HepG2 (cell line): ENCODE measurements at regions not wholly inside any gene's neighbourhood (a gene's known extent, or its start where the extent isn't known, plus 50 kb on each side); places are given as distances from the start of the nearest gene placed in this dataset.

Source experiments
- ATF7 ChIP-seq, 2 experiments: fragments of 450-650 bp in 1 of 2; sonication (generic) in 1 of 2; formaldehyde crosslinking in 1 of 2; IDR thresholded peaks; 2 replicates each; pipeline versions ENCODE4 v1.4.0 to v1.6.1; 2016 to 2020; ENCODE audit warnings: antibody characterized with exemption in 1 of 2, mild to moderate bottlenecking in 1 of 2, missing genetic modification reagents in 1 of 2
- CENPX ChIP-seq: sonication (generic); formaldehyde crosslinking; IDR thresholded peaks from 2 replicates; pipeline ENCODE4 v1.9.0; 2021; ENCODE audit warnings: mild to moderate bottlenecking, missing genetic modification reagents, moderate library complexity
- GZF1 ChIP-seq: sonication (generic); formaldehyde crosslinking; IDR thresholded peaks from 2 replicates; pipeline ENCODE4 v1.5.1; 2020; ENCODE audit warnings: mild to moderate bottlenecking, missing genetic modification reagents
- HMGXB4 ChIP-seq, 2 experiments: sonication (generic) in 1 of 2; formaldehyde crosslinking in 1 of 2; IDR thresholded peaks; 2 replicates each; pipeline versions ENCODE4 v1.4.0 to v1.6.1; 2018 to 2020; ENCODE audit warnings: missing genetic modification reagents in 2 of 2, borderline replicate concordance in 1 of 2, low read depth in 1 of 2, mild to moderate bottlenecking in 1 of 2, missing biosample characterization in 1 of 2
- MYNN ChIP-seq: sonication (generic); formaldehyde crosslinking; IDR thresholded peaks from 2 replicates; pipeline ENCODE4 v1.4.0; 2020; ENCODE audit warnings: mild to moderate bottlenecking, low read depth, missing genetic modification reagents
- NFIB ChIP-seq: sonication (generic); formaldehyde crosslinking; IDR thresholded peaks from 2 replicates; pipeline ENCODE4 v1.9.0; 2021; ENCODE audit warnings: missing genetic modification reagents, mild to moderate bottlenecking, borderline replicate concordance
- NFYB ChIP-seq: sonication (generic); formaldehyde crosslinking; IDR thresholded peaks from 2 replicates; pipeline ENCODE4 v1.4.0; 2020; ENCODE audit warnings: missing genetic modification reagents
- NPAS2 ChIP-seq: sonication (generic); formaldehyde crosslinking; IDR thresholded peaks from 2 replicates; pipeline ENCODE4 v1.8.0; 2022; ENCODE audit warnings: mild to moderate bottlenecking, missing genetic modification reagents, borderline replicate concordance
- RARA ChIP-seq: IDR thresholded peaks from 2 replicates; pipeline ENCODE4 v1.6.1; 2016; ENCODE audit warnings: missing genetic modification reagents, missing compliant biosample characterization
- RBFOX2 ChIP-seq: fragments of 200-400 bp; formaldehyde crosslinking; IDR thresholded peaks from 2 replicates; pipeline ENCODE4 v1.6.1; 2017; ENCODE audit warnings: low read depth, mild to moderate bottlenecking, low read length
- SAP130 ChIP-seq: IDR thresholded peaks from 2 replicates; pipeline ENCODE4 v1.6.1; 2016; ENCODE audit warnings: low read depth
- SOX13 ChIP-seq, 3 experiments: fragments of 450-650 bp in 1 of 3; sonication (generic) in 1 of 3; formaldehyde crosslinking in 1 of 3; IDR thresholded peaks in 2 of 3; conservative IDR thresholded peaks in 1 of 3; 2 replicates each; pipeline versions ENCODE4 v1.5.0 to v1.6.1; 2016 to 2020; ENCODE audit warnings: antibody characterized with exemption in 1 of 3, mild to moderate bottlenecking in 1 of 3, missing compliant biosample characterization in 1 of 3, missing genetic modification reagents in 1 of 3, moderate library complexity in 1 of 3
- SUZ12 ChIP-seq: fragments of 150-350 bp; IDR thresholded peaks from 2 replicates; pipeline ENCODE4 v1.6.1; 2014; ENCODE audit warnings: low read depth, low read length
- ZBTB14 ChIP-seq: sonication (generic); formaldehyde crosslinking; IDR thresholded peaks from 2 replicates; pipeline ENCODE4 v1.4.0; 2020; ENCODE audit warnings: missing genetic modification reagents
- ZBTB20 ChIP-seq: sonication (generic); formaldehyde crosslinking; IDR thresholded peaks from 2 replicates; pipeline ENCODE4 v1.8.1; 2023; ENCODE audit warnings: missing genetic modification reagents, low read depth, mild to moderate bottlenecking, borderline replicate concordance
- ZNF747 ChIP-seq: sonication (generic); formaldehyde crosslinking; IDR thresholded peaks from 2 replicates; pipeline ENCODE4 v1.8.1; 2023; ENCODE audit warnings: missing genetic modification reagents, mild to moderate bottlenecking, borderline replicate concordance
- ZSCAN30 ChIP-seq: sonication (generic); formaldehyde crosslinking; IDR thresholded peaks from 2 replicates; pipeline ENCODE4 v1.5.0; 2020; ENCODE audit warnings: mild to moderate bottlenecking, missing genetic modification reagents
- TF ChIP-seq, protein P1 (sequence below): sonication (generic); formaldehyde crosslinking; IDR thresholded peaks from 2 replicates; pipeline ENCODE4 v1.9.0; 2021; ENCODE audit warnings: mild to moderate bottlenecking, missing genetic modification reagents
- TF ChIP-seq, protein P2 (sequence below): IDR thresholded peaks from 2 replicates; pipeline ENCODE4 v1.6.1; 2016; ENCODE audit warnings: mild to moderate bottlenecking, missing biosample characterization, missing genetic modification reagents

GRCh38 chr15:98528046-98528725 lies 120.2 kb upstream of the IGF1R start (continued):
- TF ChIP-seq, protein P1, sequence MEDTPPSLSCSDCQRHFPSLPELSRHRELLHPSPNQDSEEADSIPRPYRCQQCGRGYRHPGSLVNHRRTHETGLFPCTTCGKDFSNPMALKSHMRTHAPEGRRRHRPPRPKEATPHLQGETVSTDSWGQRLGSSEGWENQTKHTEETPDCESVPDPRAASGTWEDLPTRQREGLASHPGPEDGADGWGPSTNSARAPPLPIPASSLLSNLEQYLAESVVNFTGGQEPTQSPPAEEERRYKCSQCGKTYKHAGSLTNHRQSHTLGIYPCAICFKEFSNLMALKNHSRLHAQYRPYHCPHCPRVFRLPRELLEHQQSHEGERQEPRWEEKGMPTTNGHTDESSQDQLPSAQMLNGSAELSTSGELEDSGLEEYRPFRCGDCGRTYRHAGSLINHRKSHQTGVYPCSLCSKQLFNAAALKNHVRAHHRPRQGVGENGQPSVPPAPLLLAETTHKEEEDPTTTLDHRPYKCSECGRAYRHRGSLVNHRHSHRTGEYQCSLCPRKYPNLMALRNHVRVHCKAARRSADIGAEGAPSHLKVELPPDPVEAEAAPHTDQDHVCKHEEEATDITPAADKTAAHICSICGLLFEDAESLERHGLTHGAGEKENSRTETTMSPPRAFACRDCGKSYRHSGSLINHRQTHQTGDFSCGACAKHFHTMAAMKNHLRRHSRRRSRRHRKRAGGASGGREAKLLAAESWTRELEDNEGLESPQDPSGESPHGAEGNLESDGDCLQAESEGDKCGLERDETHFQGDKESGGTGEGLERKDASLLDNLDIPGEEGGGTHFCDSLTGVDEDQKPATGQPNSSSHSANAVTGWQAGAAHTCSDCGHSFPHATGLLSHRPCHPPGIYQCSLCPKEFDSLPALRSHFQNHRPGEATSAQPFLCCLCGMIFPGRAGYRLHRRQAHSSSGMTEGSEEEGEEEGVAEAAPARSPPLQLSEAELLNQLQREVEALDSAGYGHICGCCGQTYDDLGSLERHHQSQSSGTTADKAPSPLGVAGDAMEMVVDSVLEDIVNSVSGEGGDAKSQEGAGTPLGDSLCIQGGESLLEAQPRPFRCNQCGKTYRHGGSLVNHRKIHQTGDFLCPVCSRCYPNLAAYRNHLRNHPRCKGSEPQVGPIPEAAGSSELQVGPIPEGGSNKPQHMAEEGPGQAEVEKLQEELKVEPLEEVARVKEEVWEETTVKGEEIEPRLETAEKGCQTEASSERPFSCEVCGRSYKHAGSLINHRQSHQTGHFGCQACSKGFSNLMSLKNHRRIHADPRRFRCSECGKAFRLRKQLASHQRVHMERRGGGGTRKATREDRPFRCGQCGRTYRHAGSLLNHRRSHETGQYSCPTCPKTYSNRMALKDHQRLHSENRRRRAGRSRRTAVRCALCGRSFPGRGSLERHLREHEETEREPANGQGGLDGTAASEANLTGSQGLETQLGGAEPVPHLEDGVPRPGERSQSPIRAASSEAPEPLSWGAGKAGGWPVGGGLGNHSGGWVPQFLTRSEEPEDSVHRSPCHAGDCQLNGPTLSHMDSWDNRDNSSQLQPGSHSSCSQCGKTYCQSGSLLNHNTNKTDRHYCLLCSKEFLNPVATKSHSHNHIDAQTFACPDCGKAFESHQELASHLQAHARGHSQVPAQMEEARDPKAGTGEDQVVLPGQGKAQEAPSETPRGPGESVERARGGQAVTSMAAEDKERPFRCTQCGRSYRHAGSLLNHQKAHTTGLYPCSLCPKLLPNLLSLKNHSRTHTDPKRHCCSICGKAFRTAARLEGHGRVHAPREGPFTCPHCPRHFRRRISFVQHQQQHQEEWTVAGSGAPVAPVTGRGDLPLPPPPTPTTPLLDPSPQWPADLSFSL: no peak
- TF ChIP-seq MYNN (CRISPR knock-in tag): no peak
- TF ChIP-seq GZF1 (CRISPR knock-in tag): no peak
- no peak for TF ChIP-seq RBFOX2
- no peak for TF ChIP-seq SUZ12
- TF ChIP-seq RARA: peak; percentile 99
- TF ChIP-seq ZBTB14 (CRISPR knock-in tag): no peak
- TF ChIP-seq ATF7 (IDR thresholded peaks at IDR 0.05): peak; percentile 28; the same call in 1 of the 2 replicates
- TF ChIP-seq ATF7 (CRISPR knock-in tag; IDR thresholded peaks at IDR 0.05): peak; percentile 77; the same call in 1 of the 2 replicates
- TF ChIP-seq SAP130 (CRISPR knock-in tag): peak; percentile 84
- TF ChIP-seq NFYB (CRISPR knock-in tag): no peak
- TF ChIP-seq HMGXB4 (CRISPR knock-in tag; IDR thresholded peaks at IDR 0.05; ENCODE audit: borderline replicate concordance in 1 of 2, low read depth in 1 of 2): 0 out of 4 replicates have a peak, but pooled peaks of 1 of the 2 experiments have one; percentile 25
- no peak for TF ChIP-seq SOX13 (IDR thresholded peaks at IDR 0.05)
- TF ChIP-seq SOX13 (CRISPR knock-in tag; conservative IDR thresholded peaks at IDR 0.05 in 1 of 2, IDR thresholded peaks at IDR 0.05 in 1 of 2): peak in 1 of 2 experiments; percentile 57; a peak in 1 of 4 replicates
- TF ChIP-seq, protein P2, sequence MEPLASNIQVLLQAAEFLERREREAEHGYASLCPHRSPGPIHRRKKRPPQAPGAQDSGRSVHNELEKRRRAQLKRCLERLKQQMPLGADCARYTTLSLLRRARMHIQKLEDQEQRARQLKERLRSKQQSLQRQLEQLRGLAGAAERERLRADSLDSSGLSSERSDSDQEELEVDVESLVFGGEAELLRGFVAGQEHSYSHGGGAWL: no peak
- no peak for TF ChIP-seq ZSCAN30 (CRISPR knock-in tag)
- TF ChIP-seq ZNF747 (CRISPR knock-in tag): no peak
- TF ChIP-seq NFIB (CRISPR knock-in tag): no peak
- TF ChIP-seq ZBTB20 (CRISPR knock-in tag): no peak
- TF ChIP-seq CENPX (CRISPR knock-in tag): no peak
- TF ChIP-seq NPAS2: no peak
